ENCODE measurements at regions not wholly inside any gene's neighbourhood (a gene's known extent, or its start where the extent isn't known, plus 50 kb on each side); places are given as distances from the start of the nearest gene placed in this dataset.

DNA sequence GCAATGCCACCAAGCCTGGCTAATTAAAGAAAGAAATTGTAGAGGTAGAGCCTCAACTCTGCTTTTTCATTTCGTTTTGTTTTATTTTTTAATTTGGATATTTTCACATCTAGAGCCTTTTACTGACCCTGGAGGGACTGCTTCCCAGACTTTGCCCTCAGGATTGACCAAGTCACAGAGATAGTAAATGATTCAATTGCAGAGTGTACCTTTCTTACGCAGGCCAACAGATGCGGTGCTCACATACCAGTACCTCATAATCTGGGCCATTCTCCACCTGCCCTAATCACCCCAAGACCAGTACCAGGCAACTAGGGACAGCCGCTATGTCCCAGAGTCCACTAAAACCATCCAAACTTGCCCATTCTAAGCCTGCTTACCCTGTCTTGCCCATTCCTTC is 110.8 kb downstream of the DDX1 start:
- no peak for DNase-seq (ENCODE audit: low spot score)
- TF ChIP-seq, protein P1, sequence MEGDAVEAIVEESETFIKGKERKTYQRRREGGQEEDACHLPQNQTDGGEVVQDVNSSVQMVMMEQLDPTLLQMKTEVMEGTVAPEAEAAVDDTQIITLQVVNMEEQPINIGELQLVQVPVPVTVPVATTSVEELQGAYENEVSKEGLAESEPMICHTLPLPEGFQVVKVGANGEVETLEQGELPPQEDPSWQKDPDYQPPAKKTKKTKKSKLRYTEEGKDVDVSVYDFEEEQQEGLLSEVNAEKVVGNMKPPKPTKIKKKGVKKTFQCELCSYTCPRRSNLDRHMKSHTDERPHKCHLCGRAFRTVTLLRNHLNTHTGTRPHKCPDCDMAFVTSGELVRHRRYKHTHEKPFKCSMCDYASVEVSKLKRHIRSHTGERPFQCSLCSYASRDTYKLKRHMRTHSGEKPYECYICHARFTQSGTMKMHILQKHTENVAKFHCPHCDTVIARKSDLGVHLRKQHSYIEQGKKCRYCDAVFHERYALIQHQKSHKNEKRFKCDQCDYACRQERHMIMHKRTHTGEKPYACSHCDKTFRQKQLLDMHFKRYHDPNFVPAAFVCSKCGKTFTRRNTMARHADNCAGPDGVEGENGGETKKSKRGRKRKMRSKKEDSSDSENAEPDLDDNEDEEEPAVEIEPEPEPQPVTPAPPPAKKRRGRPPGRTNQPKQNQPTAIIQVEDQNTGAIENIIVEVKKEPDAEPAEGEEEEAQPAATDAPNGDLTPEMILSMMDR (IDR thresholded peaks at IDR 0.05; ENCODE audit: extremely low read depth, missing control alignments), result no peak

DNA sequence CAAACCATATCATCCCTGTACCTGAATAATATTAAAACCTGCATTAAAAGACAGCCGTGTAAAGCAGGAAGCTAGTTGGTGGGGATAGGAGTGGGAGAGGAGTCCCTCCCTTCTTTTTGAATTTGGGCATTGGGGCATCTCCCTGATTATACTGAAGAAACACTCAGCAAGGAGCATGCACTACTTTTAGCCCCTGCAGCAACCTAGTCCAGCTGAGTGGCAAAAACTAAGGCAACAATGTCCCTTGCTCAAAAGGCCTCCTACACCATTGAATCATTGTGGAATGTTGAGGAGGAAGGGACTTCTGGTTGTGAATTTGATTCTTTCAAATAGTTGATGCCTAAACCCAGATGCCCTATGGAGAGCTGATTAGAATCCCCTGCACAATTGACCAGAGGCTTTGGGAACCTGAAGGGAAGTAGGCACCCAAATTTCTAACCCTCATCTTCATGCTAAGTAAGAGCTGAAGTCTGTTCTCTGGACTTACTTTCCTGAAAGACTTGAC is 111.7 kb downstream of the DDX1 start:
- no peak for DNase-seq (ENCODE audit: low spot score)
- TF ChIP-seq, protein P1 (IDR thresholded peaks at IDR 0.05; ENCODE audit: extremely low read depth, missing control alignments), result no peak

DNA sequence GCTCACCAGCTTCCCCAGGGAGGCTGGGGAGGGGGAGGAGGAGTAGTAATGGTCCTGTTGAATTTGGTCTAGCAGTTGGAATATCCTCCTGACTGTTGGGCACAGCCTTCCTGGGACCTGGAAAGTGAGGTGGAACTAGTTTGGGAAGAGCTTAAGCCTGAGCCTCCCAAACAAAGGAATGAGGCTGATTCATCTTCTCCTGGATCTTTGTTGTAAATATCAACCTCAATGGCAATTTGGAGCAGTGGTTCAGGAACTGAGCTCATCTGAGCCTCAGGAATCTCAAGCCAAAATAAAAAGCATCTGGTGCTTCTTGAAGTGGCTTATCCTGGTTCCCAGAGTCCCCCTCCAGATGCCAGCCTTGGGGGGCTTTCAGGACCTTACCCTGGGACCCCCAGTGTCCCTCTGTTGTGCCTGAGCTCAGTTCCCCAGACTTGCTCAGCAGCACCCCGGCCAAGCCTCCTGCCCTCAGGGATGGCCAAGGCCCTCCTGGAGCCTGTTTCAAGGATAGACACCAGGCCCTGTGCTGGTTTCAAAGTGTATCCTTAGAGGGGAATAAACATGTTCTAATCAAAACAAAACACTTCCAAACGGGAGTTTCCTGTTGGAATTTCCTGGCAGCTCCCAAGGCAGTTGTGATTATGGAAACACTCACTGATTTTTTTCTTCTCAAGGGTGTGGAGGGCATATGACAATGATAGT is 112.6 kb downstream of the DDX1 start:
- TF ChIP-seq, protein P1 (IDR thresholded peaks at IDR 0.05; ENCODE audit: extremely low read depth, missing control alignments), result no peak
- no peak for DNase-seq (ENCODE audit: low spot score)

DNA sequence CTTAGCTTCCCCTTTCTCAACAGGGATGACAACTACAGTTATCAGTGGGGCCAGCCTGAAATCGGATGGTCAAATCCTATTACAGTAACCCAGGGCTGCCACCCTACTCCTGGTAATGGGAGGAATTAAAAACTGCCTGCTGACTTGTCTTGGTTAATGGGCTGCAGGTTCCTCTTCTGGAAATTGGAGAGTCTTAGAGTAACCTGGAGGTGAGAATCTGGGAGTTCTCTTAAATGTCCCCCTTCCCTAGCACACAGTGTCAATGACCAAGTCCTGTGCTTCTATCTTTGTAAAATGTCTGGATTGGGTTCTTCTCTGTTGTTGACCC is 113.1 kb downstream of the DDX1 start:
- TF ChIP-seq, protein P1 (IDR thresholded peaks at IDR 0.05; ENCODE audit: extremely low read depth, missing control alignments), result no peak
- no peak for DNase-seq (ENCODE audit: low spot score)

DNA sequence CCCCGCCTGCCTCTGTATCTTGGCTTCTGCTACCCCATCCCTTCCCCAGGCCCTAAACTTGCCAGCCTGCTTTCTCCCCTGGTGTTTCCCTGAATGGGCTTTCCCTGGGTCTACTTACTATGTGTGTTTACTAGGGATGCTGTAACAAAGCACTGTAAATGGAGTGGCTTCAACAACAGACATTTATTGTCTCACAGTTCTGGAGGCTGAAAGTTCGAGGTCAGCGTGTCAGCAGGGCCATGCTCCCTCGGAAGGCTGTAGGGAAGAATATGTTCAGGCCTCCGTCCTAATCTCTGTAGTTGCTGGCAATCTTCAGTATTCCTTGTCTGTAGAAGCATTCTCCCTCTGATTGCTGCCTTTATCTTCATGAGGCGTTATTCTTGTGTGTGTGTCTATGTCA is 113.6 kb downstream of the DDX1 start:
- DNase-seq (ENCODE audit: low spot score), result no peak
- TF ChIP-seq, protein P1 (IDR thresholded peaks at IDR 0.05; ENCODE audit: extremely low read depth, missing control alignments), result no peak

DNA sequence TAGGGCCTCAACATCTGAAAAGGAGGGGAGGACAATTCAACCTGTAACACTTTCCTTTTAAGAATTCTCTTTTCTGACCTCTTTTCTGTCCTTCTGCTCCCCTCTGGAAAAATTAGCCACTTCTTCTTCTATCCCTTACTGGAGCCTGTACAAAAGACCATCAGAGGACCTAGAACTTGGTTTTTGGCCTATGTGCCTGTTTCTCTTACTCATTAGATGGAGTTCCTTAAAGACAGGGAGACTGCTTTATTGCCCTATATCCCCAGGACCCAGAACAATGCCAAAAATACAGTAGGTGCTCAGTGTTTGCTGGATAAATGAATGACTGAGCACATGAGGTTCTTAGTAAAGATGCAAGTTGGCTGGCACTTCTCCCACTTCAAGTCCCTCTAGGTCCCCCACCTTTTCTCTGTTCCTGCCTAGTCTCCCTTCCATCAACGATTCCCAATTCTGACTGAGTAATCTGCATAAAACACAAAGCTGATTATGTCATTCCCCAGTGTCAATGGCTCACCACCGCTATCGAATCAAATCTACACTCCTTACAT is 114.2 kb downstream of the DDX1 start:
- no peak for DNase-seq (ENCODE audit: low spot score)
- TF ChIP-seq, protein P1 (IDR thresholded peaks at IDR 0.05; ENCODE audit: extremely low read depth, missing control alignments), result no peak

DNA sequence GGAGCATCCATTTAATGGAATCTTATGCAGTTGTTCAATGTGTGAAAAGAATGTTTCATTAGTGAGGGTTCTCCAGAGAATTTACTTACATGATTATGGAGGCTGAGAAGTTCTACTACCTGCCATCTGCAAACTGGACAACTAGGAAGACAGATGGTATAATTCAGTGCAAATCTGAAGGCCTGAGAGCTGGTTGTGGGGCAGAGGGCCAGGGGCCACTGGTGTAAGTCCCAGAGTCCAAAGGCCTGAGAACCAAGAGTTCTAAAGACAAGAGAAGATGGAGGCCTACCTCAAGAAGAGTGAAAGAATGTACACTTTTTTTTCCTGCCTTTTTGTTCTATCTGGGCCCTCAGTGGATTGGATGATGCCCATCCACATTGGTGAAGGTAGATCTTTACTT is 114.8 kb downstream of the DDX1 start:
- DNase-seq (ENCODE audit: low spot score), result no peak
- TF ChIP-seq, protein P1 (IDR thresholded peaks at IDR 0.05; ENCODE audit: extremely low read depth, missing control alignments), result no peak
